Thyroid gland (tissue), 4 donors: ENCODE measurements at regions not wholly inside any gene's neighbourhood (a gene's known extent, or its start where the extent isn't known, plus 50 kb on each side); places are given as distances from the start of the nearest gene placed in this dataset.

Experiments
- DNase-seq, 2 donors: peaks; one replicate each; pipeline ENCODE4 v3.0.0-alpha.2; 2019
- H3K27ac ChIP-seq, 3 donors: fragments of 200-600 bp; sonication (generic); 1 replicate in 2 of 3; 2 replicates in 1 of 3; pipeline ENCODE4 v1.5.1; 2016 to 2019; ENCODE audit warnings: mild to moderate bottlenecking in 1 of 3, moderate library complexity in 1 of 3
- H3K27me3 ChIP-seq: fragments of 200-600 bp; sonication (generic); one replicate; pipeline ENCODE4 v1.5.1; 2019
- H3K36me3 ChIP-seq, 2 donors: fragments of 200-600 bp; sonication (generic); one replicate each; pipeline ENCODE4 v1.5.1; 2016 to 2019
- H3K4me1 ChIP-seq, 2 donors: fragments of 200-600 bp; sonication (generic); one replicate each; pipeline ENCODE4 v1.5.1; 2017 to 2019
- H3K4me3 ChIP-seq, 3 donors: fragments of 200-600 bp; sonication (generic); replicated peaks in 1 of 3; 1 replicate in 2 of 3; 2 replicates in 1 of 3; pipeline ENCODE4 v1.5.1; 2016; ENCODE audit warnings: mild to moderate bottlenecking in 1 of 3
- H3K9me3 ChIP-seq: fragments of 200-600 bp; sonication (generic); one replicate; pipeline ENCODE4 v1.5.1; 2017
- CTCF ChIP-seq, 6 experiments: fragments of 200-600 bp in 3 of 6; fragments of 450-650 bp in 3 of 6; sonication (generic) in 3 of 6; IDR thresholded peaks; one replicate each; pipeline ENCODE4 v1.5.1; 2016 to 2019; ENCODE audit warnings: antibody characterized with exemption in 6 of 6, mild to moderate bottlenecking in 2 of 6, inconsistent platforms in 1 of 6, moderate library complexity in 1 of 6
- POLR2A ChIP-seq, 2 donors: fragments of 450-650 bp; IDR thresholded peaks; one replicate each; pipeline ENCODE4 v1.6.1; 2017; ENCODE audit warnings: antibody characterized with exemption in 2 of 2, mild to moderate bottlenecking in 2 of 2, moderate library complexity in 1 of 2
- WGBS, 2 donors: methylation state at CpG; one replicate each; pipeline ENCODE4 v1.1.5; 2017; 5-methylcytosine and 5-hydroxymethylcytosine counted together
- intact Hi-C: fragments of 100-400 bp; cut with DNase I; formaldehyde crosslinking; loops from one replicate; pipeline ENCODE4 v1.15.1; 2023

- intact Hi-C loops = no loop called here
- H3K4me1 ChIP-seq = no peaks in the 10 kb centered on the region
- H3K27ac ChIP-seq = no peak overlapping the region
- no peak for DNase-seq
- TF ChIP-seq CTCF (IDR thresholded peaks at IDR 0.05) (no peak), POLR2A (IDR thresholded peaks at IDR 0.05) (no peak)
- no peaks in the 10 kb centered on the region for H3K27me3 ChIP-seq
- no peaks in the 10 kb centered on the region for H3K9me3 ChIP-seq
- H3K36me3 ChIP-seq = no peaks in the 10 kb centered on the region
- 52 to 64% methylated on average over 2 of the region's 2 CpGs for WGBS, 2 donors
- no peak overlapping the region for H3K4me3 ChIP-seq
Measured at GRCh38 chr5:26553079-26553478, 485.3 kb downstream of the CDH9 start.

DNA sequence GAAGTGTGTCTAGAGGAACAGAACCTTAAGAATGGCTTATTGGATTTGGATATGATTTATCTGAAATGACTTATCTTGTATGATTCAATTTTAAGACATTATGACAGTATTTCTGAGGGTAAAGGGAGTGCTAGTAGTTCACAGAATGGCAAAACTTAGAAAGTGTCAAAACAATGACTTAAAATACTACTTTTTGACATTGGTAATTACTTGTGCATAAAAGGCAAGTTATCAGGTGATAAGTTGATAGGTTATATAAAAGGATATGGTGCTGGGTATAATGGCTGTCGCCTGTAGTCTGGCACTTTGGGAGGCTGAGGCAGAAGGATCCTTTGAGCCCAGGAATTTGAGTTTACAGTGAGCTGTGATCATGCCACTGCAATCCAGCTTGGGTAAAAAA is 494.4 kb downstream of the CDH9 start:
- H3K36me3 ChIP-seq = no peaks in the 10 kb centered on the region
- no peak overlapping the region for H3K27ac ChIP-seq
- intact Hi-C loops = no loop called here
- no peak overlapping the region for H3K4me3 ChIP-seq
- no peak for DNase-seq
- TF ChIP-seq POLR2A (IDR thresholded peaks at IDR 0.05) (no peak), CTCF (IDR thresholded peaks at IDR 0.05) (no peak)
- 86 to 89% methylated on average over 1 of the region's 1 CpG for WGBS, 2 donors
- no peaks in the 10 kb centered on the region for H3K4me1 ChIP-seq
- no peaks in the 10 kb centered on the region for H3K9me3 ChIP-seq
- no peaks in the 10 kb centered on the region for H3K27me3 ChIP-seq

- intact Hi-C loops = no loop called here
- no peak overlapping the region for H3K27ac ChIP-seq
- no peaks in the 10 kb centered on the region for H3K27me3 ChIP-seq
- DNase-seq = no peak
- H3K4me3 ChIP-seq = no peak overlapping the region
- TF ChIP-seq CTCF (IDR thresholded peaks at IDR 0.05) (no peak), POLR2A (IDR thresholded peaks at IDR 0.05) (no peak)
- H3K4me1 ChIP-seq = no peaks in the 10 kb centered on the region
- 38 to 82% methylated on average over 1 of the region's 1 CpG for WGBS, 2 donors
- no peaks in the 10 kb centered on the region for H3K36me3 ChIP-seq
- no peaks in the 10 kb centered on the region for H3K9me3 ChIP-seq
Measured at GRCh38 chr5:26538226-26538625, 500.2 kb downstream of the CDH9 start.

- Histone ChIP-seq H3K4me1 (no peaks in the 10 kb centered on the region), H3K27me3 (no peaks in the 10 kb centered on the region), H3K36me3 (no peaks in the 10 kb centered on the region), H3K9me3 (no peaks in the 10 kb centered on the region), H3K27ac (no peak overlapping the region), H3K4me3 (no peak overlapping the region)
- TF ChIP-seq CTCF (IDR thresholded peaks at IDR 0.05) (no peak), POLR2A (IDR thresholded peaks at IDR 0.05) (no peak)
- intact Hi-C loops = no loop called here
- no peak for DNase-seq
- WGBS, 2 donors = 56 to 58% methylated on average over 3 of the region's 3 CpGs
Measured at GRCh38 chr5:26535215-26535614, 503.2 kb downstream of the CDH9 start.

DNA sequence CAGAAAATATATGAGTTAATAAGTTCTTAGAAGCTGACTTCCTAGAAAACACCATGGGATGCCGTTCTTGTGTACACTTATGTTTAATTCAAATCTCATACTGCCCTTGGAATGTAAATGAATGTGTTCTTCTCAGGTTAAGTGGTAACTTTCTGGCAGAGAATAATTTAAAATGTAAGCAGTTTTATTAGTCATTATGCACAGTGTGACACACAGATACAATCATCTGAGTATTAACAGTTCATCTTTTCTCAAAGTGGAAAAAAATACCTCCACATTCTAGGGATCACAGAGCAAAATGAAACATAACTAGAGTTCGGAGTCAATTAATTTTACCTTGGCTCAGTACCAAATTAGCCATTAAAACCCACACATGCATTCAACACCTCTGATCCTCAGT is 508.1 kb downstream of the CDH9 start:
- Histone ChIP-seq H3K4me3 (no peak overlapping the region), H3K36me3 (no peaks in the 10 kb centered on the region), H3K27ac (no peak overlapping the region), H3K9me3 (no peaks in the 10 kb centered on the region), H3K4me1 (no peaks in the 10 kb centered on the region), H3K27me3 (no peaks in the 10 kb centered on the region)
- TF ChIP-seq CTCF (IDR thresholded peaks at IDR 0.05) = no peak
- intact Hi-C loops = no loop called here
- DNase-seq = no peak
- WGBS, 2 donors = 73 to 74% methylated on average over 2 of the region's 2 CpGs
